ENCODE measurements at regions not wholly inside any gene's neighbourhood (a gene's known extent, or its start where the extent isn't known, plus 50 kb on each side); places are given as distances from the start of the nearest gene placed in this dataset.

- no peak overlapping the region for H3K27ac ChIP-seq (ENCODE audit: low read length)
- no peaks in the 10 kb centered on the region for H3K36me3 ChIP-seq (ENCODE audit: control insufficient read depth in 1 of 2, insufficient read depth in 2 of 2, low read length in 2 of 2)
- H3K27me3 ChIP-seq (ENCODE audit: low read depth, low read length): no peaks in the 10 kb centered on the region
- H3K4me3 ChIP-seq (ENCODE audit: low read depth in 1 of 2, low read length in 2 of 2): no peak overlapping the region
- H3K4me1 ChIP-seq (ENCODE audit: control insufficient read depth in 1 of 2, insufficient read depth in 2 of 2, low read length in 2 of 2): peaks cover 0 to 4% of the 10 kb centered on the region in 2 donors
- no peaks in the 10 kb centered on the region for H3K9me3 ChIP-seq (ENCODE audit: control insufficient read depth in 1 of 2, low read length in 2 of 2)
Measured at GRCh38 chr16:85402910-85403692, 210.0 kb upstream of the GSE1 start.

GRCh38 chr16:85403693-85404092 lies 209.4 kb upstream of the GSE1 start:
- Histone ChIP-seq H3K4me3 (ENCODE audit: low read depth in 1 of 2, low read length in 2 of 2) (no peak overlapping the region), H3K36me3 (ENCODE audit: control insufficient read depth in 1 of 2, insufficient read depth in 2 of 2, low read length in 2 of 2) (no peaks in the 10 kb centered on the region), H3K4me1 (ENCODE audit: control insufficient read depth in 1 of 2, insufficient read depth in 2 of 2, low read length in 2 of 2) (peaks cover 0 to 4% of the 10 kb centered on the region in 2 donors), H3K27ac (ENCODE audit: low read length) (no peak overlapping the region), H3K27me3 (ENCODE audit: low read depth, low read length) (no peaks in the 10 kb centered on the region), H3K9me3 (ENCODE audit: control insufficient read depth in 1 of 2, low read length in 2 of 2) (no peaks in the 10 kb centered on the region)

GRCh38 chr16:85412911-85413520 lies 200.1 kb upstream of the GSE1 start:
- H3K36me3 ChIP-seq (ENCODE audit: control insufficient read depth in 1 of 2, insufficient read depth in 2 of 2, low read length in 2 of 2): no peaks in the 10 kb centered on the region
- no peak overlapping the region for H3K27ac ChIP-seq (ENCODE audit: low read length)
- no peaks in the 10 kb centered on the region for H3K9me3 ChIP-seq (ENCODE audit: control insufficient read depth in 1 of 2, low read length in 2 of 2)
- no peaks in the 10 kb centered on the region for H3K27me3 ChIP-seq (ENCODE audit: low read depth, low read length)
- no peak overlapping the region for H3K4me3 ChIP-seq (ENCODE audit: low read depth in 1 of 2, low read length in 2 of 2)
- H3K4me1 ChIP-seq (ENCODE audit: control insufficient read depth in 1 of 2, insufficient read depth in 2 of 2, low read length in 2 of 2): peaks cover 0 to 11% of the 10 kb centered on the region in 2 donors

GRCh38 chr16:85413691-85414663 lies 199.1 kb upstream of the GSE1 start:
- Histone ChIP-seq H3K4me3 (ENCODE audit: low read depth in 1 of 2, low read length in 2 of 2) (no peak overlapping the region), H3K27me3 (ENCODE audit: low read depth, low read length) (no peaks in the 10 kb centered on the region), H3K9me3 (ENCODE audit: control insufficient read depth in 1 of 2, low read length in 2 of 2) (no peaks in the 10 kb centered on the region), H3K36me3 (ENCODE audit: control insufficient read depth in 1 of 2, insufficient read depth in 2 of 2, low read length in 2 of 2) (no peaks in the 10 kb centered on the region), H3K4me1 (ENCODE audit: control insufficient read depth in 1 of 2, insufficient read depth in 2 of 2, low read length in 2 of 2) (peaks cover 0 to 11% of the 10 kb centered on the region in 2 donors), H3K27ac (ENCODE audit: low read length) (no peak overlapping the region)

- Histone ChIP-seq H3K27ac (ENCODE audit: low read length) (no peak overlapping the region), H3K9me3 (ENCODE audit: control insufficient read depth in 1 of 2, low read length in 2 of 2) (no peaks in the 10 kb centered on the region), H3K27me3 (ENCODE audit: low read depth, low read length) (no peaks in the 10 kb centered on the region), H3K4me3 (ENCODE audit: low read depth in 1 of 2, low read length in 2 of 2) (no peak overlapping the region), H3K4me1 (ENCODE audit: control insufficient read depth in 1 of 2, insufficient read depth in 2 of 2, low read length in 2 of 2) (peaks cover 0 to 11% of the 10 kb centered on the region in 2 donors), H3K36me3 (ENCODE audit: control insufficient read depth in 1 of 2, insufficient read depth in 2 of 2, low read length in 2 of 2) (no peaks in the 10 kb centered on the region)
Measured at GRCh38 chr16:85415196-85416090, 197.7 kb upstream of the GSE1 start.

- no peaks in the 10 kb centered on the region for H3K9me3 ChIP-seq (ENCODE audit: control insufficient read depth in 1 of 2, low read length in 2 of 2)
- H3K27ac ChIP-seq (ENCODE audit: low read length): no peak overlapping the region
- peaks cover 0 to 11% of the 10 kb centered on the region in 2 donors for H3K4me1 ChIP-seq (ENCODE audit: control insufficient read depth in 1 of 2, insufficient read depth in 2 of 2, low read length in 2 of 2)
- no peak overlapping the region for H3K4me3 ChIP-seq (ENCODE audit: low read depth in 1 of 2, low read length in 2 of 2)
- H3K27me3 ChIP-seq (ENCODE audit: low read depth, low read length): no peaks in the 10 kb centered on the region
- no peaks in the 10 kb centered on the region for H3K36me3 ChIP-seq (ENCODE audit: control insufficient read depth in 1 of 2, insufficient read depth in 2 of 2, low read length in 2 of 2)
Measured at GRCh38 chr16:85416228-85417109, 196.7 kb upstream of the GSE1 start.

GRCh38 chr16:85417156-85417860 lies 195.8 kb upstream of the GSE1 start:
- Histone ChIP-seq H3K27ac (ENCODE audit: low read length) (no peak overlapping the region), H3K4me1 (ENCODE audit: control insufficient read depth in 1 of 2, insufficient read depth in 2 of 2, low read length in 2 of 2) (peaks cover 0 to 16% of the 10 kb centered on the region in 2 donors)

GRCh38 chr16:85418978-85419491 lies 194.1 kb upstream of the GSE1 start:
- H3K27ac ChIP-seq (ENCODE audit: low read length): no peak overlapping the region

More at GRCh38 chr16:85417156-85417860, 195.8 kb upstream of the GSE1 start:
- Histone ChIP-seq H3K27me3 (ENCODE audit: low read depth, low read length) (no peaks in the 10 kb centered on the region), H3K36me3 (ENCODE audit: control insufficient read depth in 1 of 2, insufficient read depth in 2 of 2, low read length in 2 of 2) (no peaks in the 10 kb centered on the region), H3K9me3 (ENCODE audit: control insufficient read depth in 1 of 2, low read length in 2 of 2) (no peaks in the 10 kb centered on the region), H3K4me3 (ENCODE audit: low read depth in 1 of 2, low read length in 2 of 2) (no peak overlapping the region)

GRCh38 chr16:85419503-85420408 lies 193.4 kb upstream of the GSE1 start:
- Histone ChIP-seq H3K36me3 (ENCODE audit: control insufficient read depth in 1 of 2, insufficient read depth in 2 of 2, low read length in 2 of 2) (no peaks in the 10 kb centered on the region), H3K4me1 (ENCODE audit: control insufficient read depth in 1 of 2, insufficient read depth in 2 of 2, low read length in 2 of 2) (peaks cover 0 to 16% of the 10 kb centered on the region in 2 donors), H3K9me3 (ENCODE audit: control insufficient read depth in 1 of 2, low read length in 2 of 2) (no peaks in the 10 kb centered on the region), H3K27ac (ENCODE audit: low read length) (no peak overlapping the region), H3K4me3 (ENCODE audit: low read depth in 1 of 2, low read length in 2 of 2) (no peak overlapping the region), H3K27me3 (ENCODE audit: low read depth, low read length) (no peaks in the 10 kb centered on the region)

More at GRCh38 chr16:85418978-85419491, 194.1 kb upstream of the GSE1 start:
- Histone ChIP-seq H3K27me3 (ENCODE audit: low read depth, low read length) (no peaks in the 10 kb centered on the region), H3K4me1 (ENCODE audit: control insufficient read depth in 1 of 2, insufficient read depth in 2 of 2, low read length in 2 of 2) (peaks cover 0 to 16% of the 10 kb centered on the region in 2 donors), H3K4me3 (ENCODE audit: low read depth in 1 of 2, low read length in 2 of 2) (no peak overlapping the region), H3K9me3 (ENCODE audit: control insufficient read depth in 1 of 2, low read length in 2 of 2) (no peaks in the 10 kb centered on the region), H3K36me3 (ENCODE audit: control insufficient read depth in 1 of 2, insufficient read depth in 2 of 2, low read length in 2 of 2) (no peaks in the 10 kb centered on the region)

All from muscle layer of duodenum (tissue), 2 donors.